MM.1S (cell line): ENCODE measurements at regions not wholly inside any gene's neighbourhood (a gene's known extent, or its start where the extent isn't known, plus 50 kb on each side); places are given as distances from the start of the nearest gene placed in this dataset.

Experiments
- DNase-seq: peaks from one replicate; pipeline ENCODE4 v3.0.0-alpha.2; 2015
- H2AFZ ChIP-seq: fragments of 300-600 bp; sonication (generic); 2 replicates; pipeline ENCODE4 v1.6.0; 2016; ENCODE audit warnings: antibody characterized with exemption, low read length
- H3F3A ChIP-seq: fragments of 300-600 bp; sonication (generic); 2 replicates; pipeline ENCODE4 v1.6.1; 2016; ENCODE audit warnings: mild to moderate bottlenecking, antibody characterized with exemption, low read length, moderate library complexity, mixed read lengths; ENCODE audit not compliant: insufficient read depth
- H3K27ac ChIP-seq: fragments of 300-600 bp; sonication (generic); 2 replicates; pipeline ENCODE4 v1.5.1; 2016; ENCODE audit warnings: mild to moderate bottlenecking, low read length
- H3K27me3 ChIP-seq: fragments of 300-600 bp; sonication (generic); replicated peaks from 2 replicates; pipeline ENCODE4 v1.6.0; 2016; ENCODE audit warnings: low read length; ENCODE audit not compliant: insufficient read depth
- H3K36me3 ChIP-seq: fragments of 300-600 bp; sonication (generic); replicated peaks from 2 replicates; pipeline ENCODE4 v1.6.1; 2016; ENCODE audit warnings: mild to moderate bottlenecking, low read length, mixed read lengths; ENCODE audit not compliant: insufficient read depth
- H3K4me1 ChIP-seq: fragments of 300-600 bp; sonication (generic); 2 replicates; pipeline ENCODE4 v1.6.1; 2016; ENCODE audit warnings: low read length, mixed read lengths
- H3K4me2 ChIP-seq: fragments of 300-600 bp; sonication (generic); 2 replicates; pipeline ENCODE4 v1.6.0; 2016; ENCODE audit warnings: low read depth, low read length
- H3K4me3 ChIP-seq: fragments of 300-600 bp; sonication (generic); 2 replicates; pipeline ENCODE4 v1.5.1; 2016; ENCODE audit warnings: low read length, mixed read lengths
- H3K79me2 ChIP-seq: fragments of 300-600 bp; sonication (generic); 2 replicates; pipeline ENCODE4 v1.6.1; 2016; ENCODE audit warnings: mixed run types, low read length, mixed read lengths
- H3K9ac ChIP-seq: fragments of 300-600 bp; sonication (generic); 2 replicates; pipeline ENCODE4 v1.6.1; 2016; ENCODE audit warnings: low read length, mixed read lengths
- H3K9me2 ChIP-seq: fragments of 300-600 bp; sonication (generic); replicated peaks from 2 replicates; pipeline ENCODE4 v1.6.1; 2016; ENCODE audit warnings: mild to moderate bottlenecking, low read length, mixed read lengths; ENCODE audit not compliant: insufficient read depth
- H3K9me3 ChIP-seq: fragments of 300-600 bp; sonication (generic); replicated peaks from 2 replicates; pipeline ENCODE4 v1.6.1; 2016; ENCODE audit warnings: mild to moderate bottlenecking, low read length, mixed read lengths; ENCODE audit not compliant: insufficient read depth
- H4K20me1 ChIP-seq: fragments of 300-600 bp; sonication (generic); 2 replicates; pipeline ENCODE4 v1.6.1; 2016; ENCODE audit warnings: mild to moderate bottlenecking, low read length, moderate library complexity, mixed read lengths; ENCODE audit not compliant: insufficient read depth
- CTCF ChIP-seq: fragments of 300-600 bp; sonication (generic); IDR thresholded peaks from 2 replicates; pipeline ENCODE4 v1.5.1; 2016; ENCODE audit warnings: antibody characterized with exemption, low read length, mixed read lengths
- EZH2 ChIP-seq: fragments of 300-600 bp; sonication (generic); optimal IDR thresholded peaks from 2 replicates; pipeline ENCODE3; 2017; ENCODE audit warnings: low read depth, mild to moderate bottlenecking, antibody characterized with exemption, low read length, mixed read lengths
- EZH2phosphoT487 ChIP-seq: fragments of 300-600 bp; sonication (generic); IDR thresholded peaks from 2 replicates; pipeline ENCODE4 v1.6.1; 2018; ENCODE audit warnings: antibody characterized with exemption, low read length

GRCh38 chr17:56667925-56668458 lies 74.5 kb downstream of the NOG start:
- Histone ChIP-seq H3F3A (no peaks in the 10 kb centered on the region), H3K27me3 (no peaks in the 10 kb centered on the region), H3K4me2 (no peak overlapping the region), H2AFZ (no peak overlapping the region), H3K9ac (no peak overlapping the region), H3K9me3 (no peaks in the 10 kb centered on the region), H3K4me3 (no peak overlapping the region), H3K9me2 (no peaks in the 10 kb centered on the region), H3K79me2 (no peaks in the 10 kb centered on the region), H3K27ac (no peak overlapping the region), H3K36me3 (no peaks in the 10 kb centered on the region), H3K4me1 (no peaks in the 10 kb centered on the region), H4K20me1 (no peaks in the 10 kb centered on the region)
- DNase-seq, result no peak
- TF ChIP-seq EZH2, result no peak
- TF ChIP-seq EZH2phosphoT487, result no peak
- TF ChIP-seq CTCF, result no peak

GRCh38 chr17:56672195-56672594 lies 78.7 kb downstream of the NOG start:
- H3F3A ChIP-seq, result no peaks in the 10 kb centered on the region
- no peak overlapping the region for H3K4me2 ChIP-seq
- H3K79me2 ChIP-seq, result no peaks in the 10 kb centered on the region
- H3K27me3 ChIP-seq, result no peaks in the 10 kb centered on the region
- no peaks in the 10 kb centered on the region for H3K9me3 ChIP-seq
- H3K4me3 ChIP-seq, result no peak overlapping the region
- no peak overlapping the region for H3K9ac ChIP-seq
- H3K9me2 ChIP-seq, result no peaks in the 10 kb centered on the region
- no peak overlapping the region for H3K27ac ChIP-seq
- H2AFZ ChIP-seq, result no peak overlapping the region
- no peaks in the 10 kb centered on the region for H3K4me1 ChIP-seq
- no peak for TF ChIP-seq CTCF
- TF ChIP-seq EZH2phosphoT487, result no peak
- no peak for TF ChIP-seq EZH2
- no peaks in the 10 kb centered on the region for H4K20me1 ChIP-seq
- no peaks in the 10 kb centered on the region for H3K36me3 ChIP-seq
- no peak for DNase-seq

- H3K79me2 ChIP-seq, result no peaks in the 10 kb centered on the region
- no peak for DNase-seq
- TF ChIP-seq CTCF, result no peak
- no peak for TF ChIP-seq EZH2
- no peak for TF ChIP-seq EZH2phosphoT487
- H4K20me1 ChIP-seq, result no peaks in the 10 kb centered on the region
- no peak overlapping the region for H3K4me3 ChIP-seq
- no peak overlapping the region for H3K4me2 ChIP-seq
- H3K9ac ChIP-seq, result no peak overlapping the region
- no peak overlapping the region for H2AFZ ChIP-seq
- H3F3A ChIP-seq, result no peaks in the 10 kb centered on the region
- H3K4me1 ChIP-seq, result no peaks in the 10 kb centered on the region
- H3K27me3 ChIP-seq, result no peaks in the 10 kb centered on the region
- no peaks in the 10 kb centered on the region for H3K9me2 ChIP-seq
- H3K9me3 ChIP-seq, result no peaks in the 10 kb centered on the region
- no peaks in the 10 kb centered on the region for H3K36me3 ChIP-seq
- no peak overlapping the region for H3K27ac ChIP-seq
Measured at GRCh38 chr17:56674401-56674925, 81.0 kb downstream of the NOG start.
